Prostate gland (tissue), 2 donors: ENCODE measurements at regions not wholly inside any gene's neighbourhood (a gene's known extent, or its start where the extent isn't known, plus 50 kb on each side); places are given as distances from the start of the nearest gene placed in this dataset.
"Not testable (repeated sequence)": the region's sequence is repeated elsewhere in the genome, so short reads cannot be mapped to it uniquely, and the experiment has no call there.

Source experiments
- DNase-seq: peaks from one replicate; pipeline ENCODE4 v3.0.0-alpha.2; 2019; ENCODE audit warnings: low spot score
- H3K27ac ChIP-seq, 2 donors: fragments of 200-600 bp; sonication (generic); 2 replicates each; pipeline ENCODE4 v1.5.1; 2017 to 2019
- H3K27me3 ChIP-seq: fragments of 200-600 bp; sonication (generic); replicated peaks from 2 replicates; pipeline ENCODE4 v1.5.1; 2019; ENCODE audit not compliant: insufficient read depth
- H3K36me3 ChIP-seq, 2 donors: fragments of 200-600 bp; sonication (generic); 1 replicate in 1 of 2; 2 replicates in 1 of 2; pipeline versions ENCODE4 v1.5.1 to v1.8.1; 2017 to 2019
- H3K4me1 ChIP-seq: fragments of 200-600 bp; sonication (generic); replicated peaks from 2 replicates; pipeline ENCODE4 v1.5.1; 2019
- H3K4me3 ChIP-seq, 2 donors: fragments of 200-600 bp; sonication (generic); 2 replicates each; pipeline ENCODE4 v1.5.1; 2017 to 2019
- H3K9me3 ChIP-seq: fragments of 200-600 bp; sonication (generic); 2 replicates; pipeline ENCODE4 v1.5.1; 2017
- POLR2A ChIP-seq: fragments of 450-650 bp; IDR thresholded peaks from one replicate; pipeline ENCODE4 v1.6.1; 2016; ENCODE audit warnings: antibody characterized with exemption, mild to moderate bottlenecking
- POLR2AphosphoS5 ChIP-seq: sonication (generic); formaldehyde crosslinking; IDR thresholded peaks from one replicate; pipeline ENCODE4 v1.6.1; 2017; ENCODE audit warnings: antibody characterized with exemption
- WGBS: methylation state at CpG from one replicate; pipeline ENCODE4 v1.1.5; 2018; 5-methylcytosine and 5-hydroxymethylcytosine counted together
- intact Hi-C: fragments of 100-400 bp; cut with DNase I; formaldehyde crosslinking; loops from one replicate; pipeline ENCODE4 v1.14.2; 2022
- TF ChIP-seq, protein P1 (sequence below), 4 experiments: fragments of 200-600 bp in 2 of 4; fragments of 450-650 bp in 2 of 4; sonication (generic) in 2 of 4; IDR thresholded peaks; 1 replicate in 3 of 4; 2 replicates in 1 of 4; pipeline ENCODE4 v1.5.1; 2016 to 2019; ENCODE audit warnings: antibody characterized with exemption in 4 of 4, mild to moderate bottlenecking in 2 of 4, moderate library complexity in 2 of 4

DNA sequence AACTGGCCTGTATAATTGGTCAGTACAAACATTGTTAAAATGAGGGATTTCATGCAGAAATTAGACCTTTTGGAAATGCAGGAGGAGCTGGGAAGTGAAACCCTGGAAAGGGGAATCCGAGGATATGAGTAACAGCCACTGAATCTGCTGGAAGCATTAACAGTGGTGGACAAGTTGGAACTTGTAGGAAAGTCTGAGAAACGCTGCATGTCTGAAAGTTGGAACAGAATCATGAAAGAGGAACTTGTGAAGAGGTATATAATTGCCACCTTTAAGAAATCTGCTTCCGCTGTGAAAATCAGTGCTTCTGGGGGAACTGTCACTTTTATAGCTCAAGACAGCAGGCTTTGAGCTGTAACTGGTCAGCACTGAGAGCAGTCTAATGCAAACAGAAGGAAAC lies 716.5 kb upstream of the PRR20A start:
- WGBS: 20% methylated on average over 3 of the region's 3 CpGs
- intact Hi-C loops: no loop called here
- no peaks in the 10 kb centered on the region for H3K27me3 ChIP-seq
- no peak overlapping the region for H3K4me3 ChIP-seq
- TF ChIP-seq, protein P1, sequence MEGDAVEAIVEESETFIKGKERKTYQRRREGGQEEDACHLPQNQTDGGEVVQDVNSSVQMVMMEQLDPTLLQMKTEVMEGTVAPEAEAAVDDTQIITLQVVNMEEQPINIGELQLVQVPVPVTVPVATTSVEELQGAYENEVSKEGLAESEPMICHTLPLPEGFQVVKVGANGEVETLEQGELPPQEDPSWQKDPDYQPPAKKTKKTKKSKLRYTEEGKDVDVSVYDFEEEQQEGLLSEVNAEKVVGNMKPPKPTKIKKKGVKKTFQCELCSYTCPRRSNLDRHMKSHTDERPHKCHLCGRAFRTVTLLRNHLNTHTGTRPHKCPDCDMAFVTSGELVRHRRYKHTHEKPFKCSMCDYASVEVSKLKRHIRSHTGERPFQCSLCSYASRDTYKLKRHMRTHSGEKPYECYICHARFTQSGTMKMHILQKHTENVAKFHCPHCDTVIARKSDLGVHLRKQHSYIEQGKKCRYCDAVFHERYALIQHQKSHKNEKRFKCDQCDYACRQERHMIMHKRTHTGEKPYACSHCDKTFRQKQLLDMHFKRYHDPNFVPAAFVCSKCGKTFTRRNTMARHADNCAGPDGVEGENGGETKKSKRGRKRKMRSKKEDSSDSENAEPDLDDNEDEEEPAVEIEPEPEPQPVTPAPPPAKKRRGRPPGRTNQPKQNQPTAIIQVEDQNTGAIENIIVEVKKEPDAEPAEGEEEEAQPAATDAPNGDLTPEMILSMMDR (IDR thresholded peaks at IDR 0.05): no peak
- TF ChIP-seq POLR2AphosphoS5 (no peak), POLR2A (no peak)
- no peak for DNase-seq
- no peaks in the 10 kb centered on the region for H3K36me3 ChIP-seq
- no peaks in the 10 kb centered on the region for H3K4me1 ChIP-seq
- H3K27ac ChIP-seq: no peak overlapping the region
- H3K9me3 ChIP-seq: no peaks in the 10 kb centered on the region

DNA sequence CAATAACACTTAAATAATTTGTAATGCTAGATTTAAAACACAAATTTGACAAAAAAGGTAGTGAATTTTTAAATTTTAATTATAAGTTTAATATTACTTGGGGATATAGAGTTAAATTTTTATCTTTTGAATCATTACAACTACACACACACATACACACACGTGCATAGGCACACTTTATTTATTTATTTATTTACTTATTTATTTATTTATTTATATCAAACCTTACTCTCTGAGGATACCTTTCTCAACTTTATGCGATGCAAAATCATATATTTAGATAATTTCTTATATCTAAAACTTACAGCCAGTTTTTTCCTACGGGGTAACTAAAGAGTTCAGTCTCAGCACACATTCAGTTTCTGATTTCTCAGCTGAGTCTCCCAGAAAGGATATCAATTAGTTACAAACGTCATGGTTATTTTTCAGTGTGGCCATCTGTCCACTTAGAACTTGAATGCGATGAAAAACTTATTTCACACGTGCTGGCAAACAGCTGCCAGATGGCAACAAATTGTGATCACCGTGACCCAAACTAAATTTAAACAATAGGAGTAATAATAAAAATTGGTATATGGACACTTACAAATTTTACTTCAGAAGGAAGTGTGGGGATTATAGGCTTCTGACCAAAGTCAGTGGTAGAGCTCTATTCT lies 683.1 kb upstream of the PRR20A start:
- Histone ChIP-seq H3K9me3 (no peaks in the 10 kb centered on the region), H3K4me1 (no peaks in the 10 kb centered on the region), H3K27me3 (no peaks in the 10 kb centered on the region), H3K4me3 (no peak overlapping the region), H3K27ac (no peak overlapping the region), H3K36me3 (no peaks in the 10 kb centered on the region)
- intact Hi-C loops: no loop called here
- TF ChIP-seq POLR2AphosphoS5: no peak
- no peak for TF ChIP-seq POLR2A
- TF ChIP-seq, protein P1 (IDR thresholded peaks at IDR 0.05): no peak
- DNase-seq: no peak
- 72% methylated on average over 7 of the region's 7 CpGs for WGBS

DNA sequence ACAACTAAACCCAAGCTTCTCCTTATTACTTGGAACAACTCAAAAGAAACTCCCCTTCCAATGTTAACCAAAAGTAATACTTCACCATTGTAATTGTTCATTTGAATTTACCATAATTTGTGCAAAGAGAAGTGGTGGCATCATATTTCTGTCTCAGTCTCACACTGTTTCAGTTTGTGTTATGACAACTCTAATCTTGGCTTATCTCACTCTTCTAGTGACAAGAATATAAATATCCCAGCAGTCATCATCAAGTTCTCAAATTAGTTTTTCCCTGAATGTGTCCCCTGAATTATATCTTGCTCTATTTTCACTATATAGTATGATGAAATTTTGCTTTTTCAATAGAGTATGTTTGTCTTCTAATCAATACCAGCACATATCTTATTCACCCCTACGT lies 681.4 kb upstream of the PRR20A start:
- H3K4me3 ChIP-seq: no peak overlapping the region
- DNase-seq: no peak
- no peaks in the 10 kb centered on the region for H3K9me3 ChIP-seq
- WGBS: 89% methylated on average over 1 of the region's 1 CpG
- H3K27me3 ChIP-seq: no peaks in the 10 kb centered on the region
- intact Hi-C loops: no loop called here
- no peaks in the 10 kb centered on the region for H3K4me1 ChIP-seq
- TF ChIP-seq POLR2AphosphoS5: no peak
- no peak for TF ChIP-seq POLR2A
- TF ChIP-seq, protein P1 (IDR thresholded peaks at IDR 0.05): no peak
- H3K27ac ChIP-seq: no peak overlapping the region
- H3K36me3 ChIP-seq: no peaks in the 10 kb centered on the region

DNA sequence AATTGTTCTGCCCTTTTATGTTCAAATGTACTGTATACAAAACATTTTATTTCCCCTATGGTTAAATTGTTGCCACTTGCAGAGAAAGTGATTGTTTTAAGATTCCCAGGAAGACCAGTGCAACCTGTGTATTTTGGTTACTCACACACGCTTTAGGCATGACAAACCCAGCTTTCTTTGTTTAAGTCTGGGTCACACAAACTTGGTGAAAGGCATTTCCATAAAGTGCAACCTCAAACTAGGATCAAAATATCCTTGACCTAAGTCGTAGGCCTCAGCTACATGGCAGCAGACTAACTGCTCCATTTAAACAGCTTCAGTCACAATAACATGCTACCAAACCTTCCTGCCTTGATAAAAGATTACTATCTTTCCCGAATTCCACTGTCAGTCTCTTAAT lies 639.0 kb upstream of the PRR20A start:
- no peaks in the 10 kb centered on the region for H3K27me3 ChIP-seq
- intact Hi-C loops: no loop called here
- H3K4me3 ChIP-seq: no peak overlapping the region
- H3K27ac ChIP-seq: no peak overlapping the region
- no peak for DNase-seq
- WGBS: 62% methylated on average over 3 of the region's 3 CpGs
- no peaks in the 10 kb centered on the region for H3K4me1 ChIP-seq
- no peaks in the 10 kb centered on the region for H3K36me3 ChIP-seq
- TF ChIP-seq POLR2AphosphoS5 (no peak), POLR2A (no peak)
- TF ChIP-seq, protein P1 (IDR thresholded peaks at IDR 0.05): no peak
- no peaks in the 10 kb centered on the region for H3K9me3 ChIP-seq

DNA sequence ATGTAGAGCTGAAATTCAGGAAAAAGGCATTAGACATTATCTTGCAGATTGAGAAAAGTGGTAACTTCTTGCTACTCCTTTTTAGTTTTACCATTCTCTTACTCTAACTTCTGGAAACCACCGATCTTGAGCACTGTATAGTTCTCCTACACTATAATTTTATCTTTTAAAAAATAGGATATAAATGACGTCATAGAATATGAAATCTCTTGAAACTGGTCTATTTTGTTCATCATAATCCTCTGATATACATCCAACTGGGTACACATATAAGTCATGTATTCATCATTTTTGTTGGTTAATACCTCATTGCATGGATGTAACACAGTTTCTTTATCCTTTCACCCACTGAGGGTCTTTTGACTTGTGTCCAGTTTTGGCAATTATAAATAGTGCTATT lies 629.9 kb upstream of the PRR20A start:
- 91% methylated on average over 2 of the region's 2 CpGs for WGBS
- H3K27ac ChIP-seq: no peak overlapping the region

DNA sequence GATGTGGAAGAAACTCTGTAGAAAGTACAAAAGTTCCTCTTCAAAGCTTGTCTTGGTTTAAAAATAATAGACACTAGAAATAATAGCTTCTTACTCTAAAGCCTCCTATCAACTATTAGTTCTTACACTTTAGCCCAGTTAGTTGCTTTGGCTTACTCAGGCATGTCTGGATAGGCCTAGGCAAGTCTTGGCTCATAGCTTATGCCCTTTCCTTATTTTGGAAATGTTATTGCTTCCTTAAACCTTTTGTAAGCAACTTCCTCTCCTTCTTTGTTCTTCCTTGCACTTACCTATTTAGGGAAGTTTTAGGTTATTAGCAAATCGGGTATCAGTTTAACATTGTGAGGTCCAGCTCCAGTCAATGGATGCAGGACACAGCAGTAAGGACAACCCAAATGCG lies 628.4 kb upstream of the PRR20A start:
- WGBS: 80% methylated on average over 2 of the region's 2 CpGs
- H3K27ac ChIP-seq, intact Hi-C loops, H3K4me3 ChIP-seq, H3K27me3 ChIP-seq, DNase-seq, H3K4me1 ChIP-seq, H3K9me3 ChIP-seq, H3K36me3 ChIP-seq: not testable (repeated sequence)

More for the DNA sequence above, 629.9 kb upstream of the PRR20A start:
- H3K4me3 ChIP-seq: no peak overlapping the region
- DNase-seq: no peak
- no peaks in the 10 kb centered on the region for H3K36me3 ChIP-seq
- intact Hi-C loops: no loop called here
- TF ChIP-seq POLR2AphosphoS5 (no peak), POLR2A (no peak)
- TF ChIP-seq, protein P1 (IDR thresholded peaks at IDR 0.05): no peak
- no peaks in the 10 kb centered on the region for H3K9me3 ChIP-seq
- no peaks in the 10 kb centered on the region for H3K27me3 ChIP-seq
- no peaks in the 10 kb centered on the region for H3K4me1 ChIP-seq
